ENCODE measurements at regions not wholly inside any gene's neighbourhood (a gene's known extent, or its start where the extent isn't known, plus 50 kb on each side); places are given as distances from the start of the nearest gene placed in this dataset.

- TF ChIP-seq REST (IDR thresholded peaks at IDR 0.05; ENCODE audit: low read depth, low read length), result no peak
Observed at GRCh38 chr4:62199291-62199810, 999.2 kb downstream of the ADGRL3 start (continued).

- Histone ChIP-seq H3K4me3 (ENCODE audit: low read depth in 2 of 2, low read length in 1 of 2) (no peak overlapping the region), H3K27ac (ENCODE audit: low read depth in 2 of 2, low read length in 1 of 2) (no peak overlapping the region), H2AFZ (ENCODE audit: low read depth) (no peak overlapping the region), H3K36me3 (replicated peaks in 1 of 2; ENCODE audit: control insufficient read depth in 1 of 2, insufficient read depth in 2 of 2, low read length in 1 of 2) (no peaks in the 10 kb centered on the region), H3K4me2 (no peak overlapping the region), H3K9me2 (no peaks in the 10 kb centered on the region), H3K27me3 (ENCODE audit: insufficient read depth) (no peaks in the 10 kb centered on the region), H3K79me2 (ENCODE audit: insufficient read depth) (no peaks in the 10 kb centered on the region), H3F3A (replicated peaks; ENCODE audit: insufficient read depth) (no peaks in the 10 kb centered on the region), H4K20me1 (ENCODE audit: insufficient read depth) (no peaks in the 10 kb centered on the region), H3K4me1 (ENCODE audit: control insufficient read depth in 1 of 2, insufficient read depth in 2 of 2, low read depth in 1 of 2, low read length in 1 of 2) (peaks cover 0 to 1% of the 10 kb centered on the region in 2 experiments; a peak in 1 of 4 replicates), H3K9me3 (no peaks in the 10 kb centered on the region), H3K9ac (no peak overlapping the region)
- 69% methylated on average over 5 of the region's 5 CpGs for WGBS (ENCODE audit: low lambda C conversion rate)
- POLR2A ChIA-PET, result no interaction called here
- CTCF ChIA-PET, result no interaction called here
- TF ChIP-seq TCF12 (IDR thresholded peaks at IDR 0.05), result no peak
- no peak for TF ChIP-seq USF2 (IDR thresholded peaks at IDR 0.05; ENCODE audit: borderline replicate concordance, low read depth, low read length)
- TF ChIP-seq FOXM1 (IDR thresholded peaks at IDR 0.05; ENCODE audit: low read depth), result no peak
- TF ChIP-seq GABPA (IDR thresholded peaks at IDR 0.05; ENCODE audit: low read depth), result no peak
- no peak for TF ChIP-seq PBX3 (IDR thresholded peaks at IDR 0.05)
- no peak for TF ChIP-seq NFIC (IDR thresholded peaks at IDR 0.05; ENCODE audit: borderline replicate concordance)
- no peak for TF ChIP-seq CTCF (IDR thresholded peaks at IDR 0.05)
- no peak for TF ChIP-seq MXI1 (IDR thresholded peaks at IDR 0.05; ENCODE audit: low read depth, low read length)
- DNase-seq, result no peak
Observed at GRCh38 chr4:62196338-62196737, 996.2 kb downstream of the ADGRL3 start.
